ENCODE measurements at regions not wholly inside any gene's neighbourhood (a gene's known extent, or its start where the extent isn't known, plus 50 kb on each side); places are given as distances from the start of the nearest gene placed in this dataset.
"Not testable (repeated sequence)": the region's sequence is repeated elsewhere in the genome, so short reads cannot be mapped to it uniquely, and the experiment has no call there.

- DNase-seq, result no peak
These were observed 75.2 kb upstream of the CD28 start for GRCh38 chr2:203631068-203631757.

- DNase-seq, result no peak
These were observed 69.6 kb upstream of the CD28 start for GRCh38 chr2:203636588-203637470.

- DNase-seq, result no peak
These were observed 68.8 kb upstream of the CD28 start for GRCh38 chr2:203637471-203638167.

GRCh38 chr2:203641865-203642264, 64.6 kb upstream of the CD28 start:
- DNase-seq, result not testable (repeated sequence)

- not testable (repeated sequence) for DNase-seq
These were observed 63.6 kb upstream of the CD28 start for GRCh38 chr2:203642841-203643240.

GRCh38 chr2:203645831-203646230, 60.6 kb upstream of the CD28 start:
- no peak for DNase-seq

GRCh38 chr2:203646266-203646864, 60.1 kb upstream of the CD28 start:
- no peak for DNase-seq

GRCh38 chr2:203646961-203647360, 59.5 kb upstream of the CD28 start:
- DNase-seq, result no peak

GRCh38 chr2:203647579-203647978, 58.9 kb upstream of the CD28 start:
- no peak for DNase-seq

GRCh38 chr2:203648273-203648672, 58.2 kb upstream of the CD28 start:
- DNase-seq, result no peak

GRCh38 chr2:203649176-203649814, 57.1 kb upstream of the CD28 start:
- DNase-seq, result no peak

- peak in 1 of 2 experiments; percentile 1 for DNase-seq
These were observed 55.4 kb upstream of the CD28 start for GRCh38 chr2:203650860-203651613.

- no peak for DNase-seq
These were observed 54.8 kb upstream of the CD28 start for GRCh38 chr2:203651621-203652020.

GRCh38 chr2:203654826-203655225, 51.6 kb upstream of the CD28 start:
- DNase-seq, result no peak

GRCh38 chr2:203656522-203657287, 49.7 kb upstream of the CD28 start:
- DNase-seq, result no peak

All from NCI-H187 (cell line).